ENCODE measurements at regions not wholly inside any gene's neighbourhood (a gene's known extent, or its start where the extent isn't known, plus 50 kb on each side); places are given as distances from the start of the nearest gene placed in this dataset.

GRCh38 chr9:11542781-11543180 lies 930.0 kb upstream of the PTPRD start:
- TF ChIP-seq, protein P1, sequence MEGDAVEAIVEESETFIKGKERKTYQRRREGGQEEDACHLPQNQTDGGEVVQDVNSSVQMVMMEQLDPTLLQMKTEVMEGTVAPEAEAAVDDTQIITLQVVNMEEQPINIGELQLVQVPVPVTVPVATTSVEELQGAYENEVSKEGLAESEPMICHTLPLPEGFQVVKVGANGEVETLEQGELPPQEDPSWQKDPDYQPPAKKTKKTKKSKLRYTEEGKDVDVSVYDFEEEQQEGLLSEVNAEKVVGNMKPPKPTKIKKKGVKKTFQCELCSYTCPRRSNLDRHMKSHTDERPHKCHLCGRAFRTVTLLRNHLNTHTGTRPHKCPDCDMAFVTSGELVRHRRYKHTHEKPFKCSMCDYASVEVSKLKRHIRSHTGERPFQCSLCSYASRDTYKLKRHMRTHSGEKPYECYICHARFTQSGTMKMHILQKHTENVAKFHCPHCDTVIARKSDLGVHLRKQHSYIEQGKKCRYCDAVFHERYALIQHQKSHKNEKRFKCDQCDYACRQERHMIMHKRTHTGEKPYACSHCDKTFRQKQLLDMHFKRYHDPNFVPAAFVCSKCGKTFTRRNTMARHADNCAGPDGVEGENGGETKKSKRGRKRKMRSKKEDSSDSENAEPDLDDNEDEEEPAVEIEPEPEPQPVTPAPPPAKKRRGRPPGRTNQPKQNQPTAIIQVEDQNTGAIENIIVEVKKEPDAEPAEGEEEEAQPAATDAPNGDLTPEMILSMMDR (IDR thresholded peaks at IDR 0.05): no peak
- no peak for TF ChIP-seq ZFX (IDR thresholded peaks at IDR 0.05; ENCODE audit: borderline replicate concordance)

All from 22Rv1 (cell line).